HG02870 (cell line): ENCODE measurements at regions not wholly inside any gene's neighbourhood (a gene's known extent, or its start where the extent isn't known, plus 50 kb on each side); places are given as distances from the start of the nearest gene placed in this dataset.
"Not testable (repeated sequence)": the region's sequence is repeated elsewhere in the genome, so short reads cannot be mapped to it uniquely, and the experiment has no call there.

Source experiments
- ATAC-seq: cut with Tn5 transposase; IDR thresholded peaks from one replicate; pipeline ENCODE4 v1.9.1; 2021; ENCODE audit warnings: mild to moderate bottlenecking, moderate library complexity; ENCODE audit not compliant: unreplicated experiment

DNA sequence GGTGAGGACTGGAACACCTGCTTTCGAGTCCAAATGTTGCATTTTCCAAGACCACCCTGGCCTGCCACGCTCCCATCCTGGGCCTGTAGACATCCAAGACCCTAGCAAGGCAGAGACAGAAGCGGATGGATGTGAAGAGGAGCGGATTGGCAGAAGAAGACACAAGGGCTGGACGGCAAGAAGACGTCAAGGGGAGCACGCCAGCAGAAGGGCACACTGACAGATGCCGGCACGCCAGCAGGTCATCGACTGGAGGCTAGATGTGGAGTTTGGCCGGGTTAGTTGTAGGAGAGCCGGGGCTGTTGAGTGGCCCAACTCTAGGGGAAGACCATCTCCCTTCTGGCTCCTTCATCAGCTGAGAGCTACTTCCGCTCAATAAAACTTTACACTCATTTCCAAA, 251.6 kb downstream of the ZWINT start:
- no peak for ATAC-seq

DNA sequence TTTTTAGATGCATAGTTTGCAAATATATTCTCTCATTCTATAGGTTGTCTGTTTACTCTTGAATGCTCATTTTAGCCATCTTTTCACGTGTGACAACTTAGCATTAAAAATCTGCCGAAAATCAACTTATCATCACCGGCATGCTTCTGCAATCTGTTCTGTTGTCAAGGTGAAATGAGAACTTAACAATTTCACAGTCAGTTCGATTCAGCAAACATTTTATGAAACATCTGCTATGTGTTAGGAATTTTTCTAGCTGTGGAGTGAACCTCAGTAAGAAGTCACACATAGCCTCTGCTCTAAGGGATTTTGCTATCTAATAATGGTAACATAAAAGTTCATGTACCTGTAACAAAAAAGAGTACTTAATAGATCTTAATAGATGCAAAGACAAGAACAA, 256.1 kb downstream of the ZWINT start:
- ATAC-seq: no peak

DNA sequence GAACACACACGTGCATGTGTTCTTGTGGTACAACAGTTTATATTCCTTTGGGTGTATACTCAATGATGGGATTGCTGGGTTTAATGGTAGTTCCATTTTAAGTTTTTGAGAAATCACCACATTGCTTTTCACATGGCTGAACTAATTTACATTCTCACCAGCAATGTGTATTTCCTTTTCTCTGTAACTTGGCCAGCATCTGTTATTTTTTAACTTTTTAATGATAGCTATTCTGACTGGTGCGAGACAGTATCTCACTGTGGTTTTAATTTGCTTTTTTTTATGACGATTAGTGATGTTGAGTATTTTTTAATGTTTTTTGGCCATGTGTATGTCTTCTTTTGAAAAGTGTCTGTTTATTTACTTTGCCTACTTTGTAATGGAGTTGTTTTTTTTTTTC, 256.6 kb downstream of the ZWINT start:
- no peak for ATAC-seq

DNA sequence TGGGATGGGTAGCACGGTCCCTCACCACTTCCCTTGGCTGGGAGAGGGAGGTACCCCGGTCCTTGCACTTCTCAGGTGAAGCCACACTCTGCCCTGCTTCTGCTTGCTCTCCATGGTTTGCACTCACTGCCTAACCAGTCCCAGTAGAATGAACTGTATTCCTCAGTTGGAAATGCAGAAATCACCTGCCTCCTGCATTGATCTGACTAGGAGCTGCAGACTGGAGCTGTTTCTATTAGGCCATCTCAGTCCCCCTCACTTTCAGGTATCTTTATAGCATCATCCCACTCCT, 264.9 kb downstream of the ZWINT start:
- ATAC-seq: no peak

DNA sequence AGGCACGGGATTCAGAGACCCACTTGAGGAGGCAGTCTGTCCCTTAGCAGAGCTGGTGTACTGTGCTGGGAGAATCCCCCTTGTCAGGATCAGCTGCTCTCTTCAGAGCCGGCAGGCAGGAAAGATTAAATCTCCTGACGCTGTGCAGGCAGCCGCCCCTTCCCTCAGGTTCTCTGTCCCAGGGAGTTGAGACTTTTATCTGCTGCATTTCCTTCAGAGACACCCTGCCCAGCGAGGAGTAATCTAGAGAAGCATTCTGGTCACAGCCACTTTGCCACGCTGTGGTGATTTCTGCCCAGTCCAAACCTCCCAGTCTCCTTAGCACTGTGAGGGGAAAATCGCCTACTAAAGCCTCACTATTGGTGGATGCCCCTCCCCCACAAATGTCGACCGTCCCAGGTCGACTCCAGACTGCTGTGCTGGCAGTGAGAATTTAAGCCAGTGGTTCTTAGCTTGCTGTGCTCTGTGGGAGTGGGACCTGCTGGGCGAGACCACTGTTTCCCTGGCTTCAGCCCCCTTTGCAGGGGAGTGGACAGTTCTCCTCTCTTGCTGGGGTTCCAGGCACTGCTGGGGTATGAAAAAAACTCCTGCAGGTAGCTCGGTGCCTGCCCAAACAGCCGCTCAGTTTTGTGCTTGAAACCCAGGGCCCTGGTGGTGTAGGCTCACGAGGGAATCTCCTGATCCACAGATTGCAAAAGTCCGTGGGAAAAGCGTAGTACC, 265.4 kb downstream of the ZWINT start:
- ATAC-seq: no peak

DNA sequence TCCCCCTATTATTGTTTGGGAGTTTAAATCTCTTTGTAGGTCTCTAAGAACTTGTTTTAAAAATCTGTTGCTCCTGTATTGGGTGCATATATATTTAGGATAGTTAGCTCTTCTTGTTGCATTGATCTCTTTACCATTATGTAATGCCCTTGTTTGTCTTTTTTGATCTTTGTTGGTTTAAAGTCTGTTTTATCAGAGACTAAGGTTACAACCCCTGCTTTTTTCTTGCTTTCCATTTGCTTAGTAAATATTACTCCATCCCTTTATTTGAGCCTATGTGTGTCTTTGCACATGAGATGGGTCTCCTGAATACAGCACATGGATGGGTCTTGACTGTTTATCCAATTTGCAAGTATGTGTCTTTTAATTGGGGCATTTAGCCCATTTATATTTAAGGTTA, 267.4 kb downstream of the ZWINT start:
- not testable (repeated sequence) for ATAC-seq

DNA sequence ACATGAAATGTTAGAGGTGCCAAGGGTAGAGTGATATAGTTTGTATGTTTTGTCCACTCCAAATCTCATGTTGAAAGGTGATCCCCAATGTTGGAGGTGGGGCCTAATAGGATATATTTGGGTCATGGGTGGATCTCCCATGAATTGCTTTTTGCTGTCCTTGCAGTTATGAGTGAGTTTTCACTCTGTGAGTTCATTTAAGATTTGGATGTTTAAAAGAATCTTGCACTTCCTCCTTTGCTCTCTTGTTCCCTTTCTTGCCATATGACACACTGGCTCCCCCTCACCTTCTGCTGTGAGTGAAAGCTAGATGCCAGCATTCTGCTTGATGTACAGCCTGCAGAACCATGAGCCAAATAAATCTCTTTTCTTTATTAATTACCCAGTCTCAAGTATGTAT, 269.2 kb downstream of the ZWINT start:
- ATAC-seq: no peak

DNA sequence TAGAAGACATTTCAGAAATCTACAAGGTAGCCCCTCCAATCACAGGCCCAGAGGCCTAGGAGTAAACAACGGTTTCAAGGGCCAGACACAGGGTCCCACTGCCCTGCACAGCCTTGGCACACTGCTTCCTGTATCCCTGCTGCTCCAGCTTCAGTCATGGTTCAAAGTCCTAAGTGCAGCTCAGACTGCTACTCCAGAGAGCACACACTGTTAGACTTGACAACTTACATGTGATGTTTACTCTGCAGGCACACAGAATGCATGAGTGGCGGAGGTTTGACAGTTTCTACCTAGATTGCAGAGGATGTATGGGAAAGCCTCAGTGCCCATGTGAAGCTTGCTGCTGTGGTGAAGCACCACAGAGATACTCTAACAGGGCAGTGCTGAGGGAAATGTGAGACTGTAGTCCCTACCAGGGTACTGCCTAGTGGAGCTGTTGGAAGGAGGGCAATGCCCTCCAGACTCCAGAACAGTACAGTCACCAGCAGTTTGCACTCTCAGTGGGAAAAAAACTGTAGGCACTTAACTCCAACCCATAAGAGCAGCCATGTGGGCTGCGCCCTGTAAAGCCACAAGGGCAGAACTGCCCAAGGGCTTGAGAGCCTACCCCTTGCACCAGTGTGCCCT, 270.0 kb downstream of the ZWINT start:
- ATAC-seq: no peak

DNA sequence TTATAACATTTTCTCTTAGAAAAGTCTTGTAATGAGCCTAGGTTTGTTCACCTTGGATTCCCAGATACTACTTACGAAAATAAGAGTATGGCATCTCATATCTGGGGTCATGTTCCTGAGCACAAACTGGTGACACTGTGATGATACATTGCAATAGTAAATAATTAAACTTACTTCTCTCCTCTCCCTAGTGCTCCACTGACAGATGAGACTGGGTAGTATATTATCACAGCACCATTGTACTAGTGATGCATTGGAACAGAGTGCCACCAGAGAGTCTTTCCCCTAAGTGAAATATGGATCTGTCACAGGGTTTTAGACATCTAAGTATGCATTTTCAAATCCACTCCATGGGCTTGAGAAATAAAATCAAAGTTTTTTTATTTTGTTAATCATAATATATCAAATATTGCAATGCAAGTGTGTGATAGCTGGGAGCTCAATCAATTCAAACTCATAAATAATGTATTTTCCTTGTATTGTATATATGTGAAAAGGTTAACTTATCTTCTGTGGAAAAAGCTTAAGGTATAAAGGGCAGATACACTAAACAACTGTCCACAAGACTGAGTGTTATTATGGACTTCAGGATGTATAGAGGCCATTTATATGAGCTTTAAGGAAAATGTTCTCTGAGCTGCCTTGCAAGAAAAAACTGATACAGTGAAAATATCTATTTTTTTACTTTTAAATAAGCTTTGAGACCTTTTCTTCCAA, 275.5 kb downstream of the ZWINT start:
- ATAC-seq: no peak

DNA sequence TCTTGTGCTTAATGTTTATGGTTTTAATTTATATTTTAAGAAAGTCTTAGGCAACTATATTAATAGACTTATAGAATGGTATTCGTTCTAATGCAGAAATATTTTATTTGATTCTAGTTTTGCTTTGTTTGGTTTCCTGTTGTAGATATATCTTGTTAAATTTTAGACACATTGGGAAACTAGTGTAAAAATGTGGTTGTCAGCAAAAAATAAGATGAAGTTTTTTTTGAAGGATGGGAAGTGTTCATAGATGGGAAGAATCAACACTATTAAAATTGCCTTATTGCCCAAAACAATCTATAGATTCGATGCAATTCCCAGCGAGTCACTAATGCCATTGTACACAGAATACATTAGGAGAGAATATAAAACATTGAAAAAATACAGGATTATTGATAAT, 278.9 kb downstream of the ZWINT start:
- no peak for ATAC-seq

DNA sequence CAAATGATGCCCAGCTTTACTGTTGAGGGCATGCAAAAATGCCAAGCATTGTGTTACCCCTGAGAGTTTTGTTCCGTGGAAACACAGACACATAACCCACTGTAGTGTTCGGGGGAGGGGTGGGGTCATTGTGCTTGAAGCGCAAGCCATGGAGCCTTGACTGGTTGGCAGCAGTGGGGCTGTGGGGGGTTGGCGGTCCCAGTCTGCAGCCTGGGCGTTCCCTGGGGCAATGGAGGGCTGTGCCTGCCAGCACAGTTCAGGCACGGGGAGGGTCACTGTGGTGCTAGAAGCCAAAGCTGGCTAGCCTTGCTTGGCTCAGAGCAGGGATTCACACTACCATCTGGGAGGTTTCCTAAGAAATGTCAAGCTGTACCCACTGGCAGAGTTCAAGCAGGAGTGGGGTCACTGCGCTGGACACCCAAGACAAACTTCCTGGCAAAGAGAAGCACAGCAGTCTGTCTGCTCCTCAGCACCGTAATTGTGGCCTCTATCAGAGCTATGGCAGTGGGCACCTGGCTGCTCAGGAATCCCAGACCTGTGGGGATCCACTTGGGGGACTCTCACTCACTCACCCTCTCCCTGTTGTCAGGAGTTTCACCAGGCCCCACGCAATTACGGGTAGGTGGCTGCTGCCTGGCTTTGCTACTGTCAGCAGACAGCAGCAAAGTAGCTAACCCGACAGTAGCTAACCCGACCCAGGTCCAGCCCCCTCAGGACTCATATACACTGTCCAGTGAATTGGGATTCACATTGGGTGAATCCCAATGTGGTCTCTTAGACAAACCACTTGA, 292.4 kb downstream of the ZWINT start:
- no peak for ATAC-seq

DNA sequence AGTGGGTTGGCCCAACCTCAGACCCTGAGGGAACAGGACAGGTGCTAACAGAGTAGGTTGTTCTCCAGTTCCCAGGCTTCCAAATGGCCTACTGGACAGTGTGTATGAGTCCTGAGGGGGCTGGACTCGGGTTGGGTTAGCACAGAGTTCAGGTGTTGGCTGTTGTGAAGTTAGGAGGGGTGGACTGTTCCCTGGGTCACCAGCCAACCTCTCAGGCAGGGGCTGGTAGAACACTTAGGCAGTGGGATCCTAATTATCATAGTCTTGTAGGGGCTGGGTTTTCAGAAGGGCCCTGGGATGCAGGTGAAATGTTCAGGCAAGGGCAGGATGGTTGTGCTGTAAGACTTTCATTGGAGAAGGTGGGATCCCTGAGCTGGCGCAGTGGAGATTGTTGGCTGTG, 293.0 kb downstream of the ZWINT start:
- ATAC-seq: no peak

DNA sequence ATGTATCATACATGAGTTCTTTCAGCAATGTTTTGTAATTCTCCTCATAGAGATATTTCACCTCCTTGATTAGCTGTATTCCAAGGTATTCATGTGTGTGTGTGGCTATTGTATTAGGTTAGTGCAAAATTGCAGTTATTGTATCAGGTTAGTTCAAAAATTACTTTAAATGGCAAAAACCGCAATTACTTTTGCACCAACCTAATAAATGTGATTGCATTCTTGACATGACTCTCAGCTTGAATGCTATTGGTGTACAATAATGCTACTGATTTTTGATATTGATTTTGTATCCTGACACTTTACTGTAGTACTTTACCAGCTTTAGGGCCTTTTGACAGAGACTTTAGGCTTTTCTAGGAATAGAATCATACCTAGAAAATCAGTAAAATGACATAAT, 297.4 kb downstream of the ZWINT start:
- ATAC-seq: no peak

DNA sequence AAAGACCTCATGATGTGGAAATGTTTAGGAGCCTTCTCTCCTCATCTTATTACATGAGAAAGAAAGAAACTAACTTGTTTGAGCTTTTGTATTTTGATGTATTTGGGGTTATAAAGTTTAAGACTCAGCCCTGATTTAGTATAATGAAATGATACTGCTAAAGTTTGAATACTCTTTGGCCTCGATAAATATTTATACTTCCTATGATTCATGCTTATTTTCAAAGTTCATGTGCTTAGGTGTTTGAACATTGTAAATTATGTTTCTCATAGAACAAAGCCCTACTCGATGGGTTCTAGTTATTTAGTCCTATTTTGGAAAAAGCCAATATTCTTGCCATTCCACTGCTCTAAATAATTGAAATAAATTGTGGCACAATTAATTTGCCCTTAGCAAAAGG, 303.2 kb downstream of the ZWINT start:
- no peak for ATAC-seq

DNA sequence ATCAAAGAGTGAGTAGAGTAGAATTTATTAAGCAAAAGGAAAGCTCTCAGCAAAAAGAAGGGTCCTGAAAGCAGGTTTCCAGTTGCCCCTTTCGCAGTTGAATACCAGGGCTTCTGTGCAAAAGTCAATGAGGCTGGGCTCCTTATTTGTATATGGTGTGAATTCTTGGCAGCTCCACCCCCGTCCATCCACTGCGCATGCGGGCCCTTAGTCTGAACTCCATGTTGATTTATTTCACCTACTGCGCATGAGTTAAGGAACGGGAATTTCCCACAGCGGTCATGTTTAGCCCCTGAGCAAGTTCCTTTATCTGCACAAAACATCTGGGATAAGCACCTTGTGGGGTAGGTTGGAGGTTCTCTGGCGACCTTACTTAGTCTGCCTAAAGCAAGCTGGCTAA, 325.6 kb downstream of the ZWINT start:
- no peak for ATAC-seq

DNA sequence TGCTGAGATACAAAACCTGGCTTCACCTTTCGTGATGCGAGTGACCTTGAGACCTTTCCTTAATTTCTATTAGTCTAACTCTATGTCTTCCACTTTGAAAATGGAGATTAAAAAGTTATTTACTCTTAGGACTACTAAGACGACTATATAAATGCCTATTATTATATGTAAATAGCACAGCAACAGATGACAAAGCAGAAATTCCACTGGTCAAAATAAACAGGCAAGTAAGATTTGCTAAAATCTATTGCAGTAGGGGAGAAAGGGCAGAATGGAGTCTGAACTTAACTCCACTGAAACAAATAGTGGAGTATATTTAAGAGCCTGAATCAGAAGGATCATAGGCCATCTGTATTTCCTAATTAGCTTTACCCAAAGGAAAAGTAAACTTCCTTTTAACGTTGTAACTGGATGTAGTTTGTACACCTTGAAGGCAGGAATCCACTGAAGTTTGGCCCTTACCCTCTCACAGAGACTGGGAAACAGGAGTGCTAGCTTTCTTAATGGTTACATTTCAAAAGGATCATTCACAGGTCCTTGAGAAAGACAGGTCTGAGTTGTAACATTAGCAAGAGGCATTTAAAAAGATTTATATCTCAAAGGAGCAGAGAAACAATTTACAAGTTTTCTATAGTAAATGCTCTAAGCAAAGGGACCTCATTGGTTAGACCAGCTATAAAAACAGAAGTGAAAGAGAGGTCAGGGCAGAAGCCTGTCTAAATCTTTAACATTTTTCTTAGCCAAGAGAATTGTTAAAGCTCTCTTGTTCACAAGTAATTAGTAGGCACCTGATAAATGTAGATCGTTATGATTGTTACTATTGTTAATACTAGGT, 332.5 kb downstream of the ZWINT start:
- ATAC-seq: no peak

DNA sequence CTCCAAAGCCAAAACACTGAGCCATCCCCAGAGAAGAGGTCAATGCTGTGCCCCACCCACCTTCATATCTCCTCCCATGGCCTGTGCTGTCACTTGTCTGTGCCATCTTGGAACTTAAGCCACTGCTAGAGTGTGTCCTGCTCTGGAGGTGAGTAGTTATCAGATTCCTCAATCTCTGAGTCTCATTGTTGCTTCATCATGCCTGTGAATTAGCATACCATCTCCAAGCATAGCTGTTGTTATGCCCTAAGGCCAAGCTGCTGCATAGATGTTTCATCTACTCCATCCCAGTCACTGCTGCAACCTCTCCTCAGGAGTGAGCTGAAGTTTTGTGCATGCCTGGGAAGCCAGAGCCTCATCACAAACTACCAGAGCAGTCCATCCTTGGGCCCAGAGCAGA, 349.0 kb downstream of the ZWINT start:
- no peak for ATAC-seq

DNA sequence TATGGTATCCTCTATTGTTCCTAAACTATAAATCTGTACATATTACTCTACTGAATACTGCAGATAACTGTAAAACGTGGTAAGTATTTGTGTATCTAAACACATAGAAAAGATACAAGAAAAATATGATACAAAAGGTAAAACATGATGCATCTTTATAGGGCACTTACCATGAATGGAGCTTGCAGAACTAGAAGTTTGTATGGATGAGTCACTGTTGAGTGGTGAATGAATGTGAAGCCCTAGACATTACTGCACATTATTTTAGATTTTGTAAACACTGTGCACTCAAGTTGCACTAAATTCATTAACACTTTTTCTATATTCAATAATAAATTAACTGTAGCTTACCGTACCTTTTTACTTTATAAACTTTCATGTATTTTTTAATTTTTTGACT, 357.5 kb downstream of the ZWINT start:
- ATAC-seq: no peak

DNA sequence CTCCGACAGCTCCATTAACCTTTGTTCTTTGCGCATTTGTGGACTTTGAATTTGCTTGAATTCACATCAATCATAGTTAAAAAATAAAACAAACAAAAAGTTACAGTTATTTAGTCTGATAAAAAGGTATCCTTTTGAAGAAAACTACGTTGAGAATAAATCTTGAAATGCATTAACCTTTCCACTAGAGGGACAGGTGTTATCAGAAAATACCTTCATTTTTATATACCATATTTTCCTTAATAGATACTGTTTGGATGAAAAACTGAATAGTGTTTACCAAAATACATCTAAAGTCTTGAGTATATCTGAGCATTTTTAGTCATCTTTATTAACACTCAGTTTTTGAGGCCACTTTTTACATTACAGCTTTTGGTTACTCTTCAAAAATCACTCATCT, 371.9 kb downstream of the ZWINT start:
- no peak for ATAC-seq

DNA sequence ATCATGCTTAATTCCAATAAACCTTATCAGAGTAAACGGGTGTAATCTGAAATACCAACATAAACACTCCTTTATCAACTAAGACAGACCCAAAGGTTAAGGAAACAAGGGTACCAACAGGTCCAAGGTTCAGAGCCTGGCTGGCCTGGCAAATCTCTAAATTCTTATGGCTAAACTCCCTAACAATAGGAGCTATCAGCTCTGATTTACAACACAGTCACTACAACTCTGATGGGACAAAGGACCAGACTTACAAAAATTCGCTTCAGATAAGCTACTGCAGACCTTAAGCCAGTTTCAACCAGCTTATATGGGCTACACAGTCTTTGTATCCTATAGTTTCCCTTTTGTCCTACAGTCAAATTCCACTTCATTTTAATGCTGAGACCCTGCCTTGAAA, 381.9 kb downstream of the ZWINT start:
- ATAC-seq: no peak

DNA sequence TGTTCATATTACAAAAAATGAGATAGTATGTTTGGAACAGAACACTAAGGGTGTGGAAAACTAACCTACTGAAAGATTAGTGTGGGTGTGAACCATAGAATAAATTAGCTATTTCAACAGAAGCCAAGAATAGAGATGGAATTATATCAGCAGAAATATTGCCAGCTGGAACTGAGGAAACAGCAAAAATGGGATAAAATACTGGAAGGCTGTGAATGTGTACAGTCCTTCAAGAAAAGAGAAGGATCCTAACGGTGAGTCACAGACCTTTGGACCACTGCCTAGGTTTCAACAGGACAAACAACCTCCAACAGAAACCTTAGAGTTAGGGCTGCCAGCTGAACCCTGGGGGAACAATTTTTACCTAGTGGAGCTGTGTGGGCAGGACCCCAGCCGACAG, 395.0 kb downstream of the ZWINT start:
- no peak for ATAC-seq
